ENCODE measurements at regions not wholly inside any gene's neighbourhood (a gene's known extent, or its start where the extent isn't known, plus 50 kb on each side); places are given as distances from the start of the nearest gene placed in this dataset.
"Not testable (repeated sequence)": the region's sequence is repeated elsewhere in the genome, so short reads cannot be mapped to it uniquely, and the experiment has no call there.

DNA sequence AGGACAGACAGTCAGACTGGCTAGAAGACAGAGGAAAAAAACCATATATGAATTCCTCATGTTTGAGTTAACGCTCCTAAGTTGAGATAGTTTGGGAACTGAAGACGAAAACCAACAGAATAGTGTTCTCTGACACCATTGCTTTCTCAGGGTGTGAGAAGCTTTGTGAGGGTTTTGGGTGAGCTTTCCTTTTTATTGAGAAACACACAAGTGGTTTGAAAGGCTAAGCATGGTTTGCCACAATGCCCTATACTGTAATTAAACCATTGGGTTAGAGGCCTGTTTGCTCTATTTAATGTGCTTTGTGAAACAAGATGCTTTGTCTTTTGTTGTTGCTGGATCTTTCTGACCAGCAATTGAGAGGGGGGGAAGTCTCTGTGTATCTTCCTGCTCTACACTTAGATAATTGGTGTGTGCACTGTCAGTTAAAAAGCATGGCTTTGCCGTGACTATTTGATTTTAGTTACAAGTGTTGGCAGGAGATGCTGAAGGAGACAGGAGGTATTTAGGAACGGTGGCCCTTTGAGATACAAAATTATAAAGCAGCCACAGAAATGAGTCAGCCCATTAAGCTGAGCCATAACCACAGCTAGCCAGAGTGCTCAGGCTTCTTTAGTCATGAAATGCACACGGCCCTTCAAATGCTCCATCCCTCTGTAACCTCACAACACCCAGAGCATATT, 273.0 kb upstream of the PREP start:
- Histone ChIP-seq H3K9me3 (ENCODE audit: control insufficient read depth, low read depth, low read length) (no peaks in the 10 kb centered on the region), H3K4me1 (ENCODE audit: control insufficient read depth, insufficient read depth, low read length) (no peaks in the 10 kb centered on the region), H3K4me3 (ENCODE audit: low read length) (no peak overlapping the region), H3K27me3 (ENCODE audit: control insufficient read depth, insufficient read depth, low read length) (no peaks in the 10 kb centered on the region), H3K36me3 (ENCODE audit: control insufficient read depth, insufficient read depth, low read length) (no peaks in the 10 kb centered on the region), H3K27ac (ENCODE audit: low read length) (no peak overlapping the region)
- DNase-seq: no peak
- WGBS (ENCODE audit: insufficient coverage, low lambda C conversion rate): no CpG with 5 or more reads among the region's 5 CpGs

DNA sequence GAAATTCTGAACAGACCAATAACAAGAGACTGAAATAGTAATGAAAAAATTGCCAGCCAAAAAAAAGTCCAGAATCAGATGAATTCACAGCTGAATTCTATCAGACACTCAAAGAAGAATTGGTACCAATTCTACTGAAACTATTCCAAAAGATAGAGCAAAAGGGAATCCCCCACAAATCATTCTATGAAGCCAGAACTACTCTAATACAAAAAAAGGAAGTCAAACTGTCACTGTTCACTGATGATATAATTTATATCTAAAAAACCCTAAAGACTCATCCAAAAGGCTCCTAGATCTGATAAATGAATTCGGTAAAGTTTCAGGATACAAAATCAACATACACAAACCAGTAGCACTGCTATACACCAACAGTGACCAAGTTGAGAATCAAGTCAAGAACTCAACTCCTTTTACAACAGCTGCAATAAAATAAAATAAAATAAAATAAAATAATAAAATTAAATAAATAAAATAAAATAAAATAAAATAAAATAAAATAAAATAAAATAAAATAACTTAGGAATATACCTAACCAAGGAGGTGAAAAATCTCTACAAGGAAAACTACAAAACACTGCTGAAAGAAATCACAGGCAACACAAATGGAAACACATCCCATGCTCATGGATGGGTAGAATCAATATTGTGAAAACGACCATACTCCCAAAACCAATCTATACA, 270.1 kb upstream of the PREP start:
- H3K36me3 ChIP-seq (ENCODE audit: control insufficient read depth, insufficient read depth, low read length); H3K27ac ChIP-seq (ENCODE audit: low read length); DNase-seq; H3K4me1 ChIP-seq (ENCODE audit: control insufficient read depth, insufficient read depth, low read length); H3K9me3 ChIP-seq (ENCODE audit: control insufficient read depth, low read depth, low read length); H3K4me3 ChIP-seq (ENCODE audit: low read length); H3K27me3 ChIP-seq (ENCODE audit: control insufficient read depth, insufficient read depth, low read length): not testable (repeated sequence)
- no CpG with 5 or more reads among the region's 2 CpGs for WGBS (ENCODE audit: insufficient coverage, low lambda C conversion rate)

DNA sequence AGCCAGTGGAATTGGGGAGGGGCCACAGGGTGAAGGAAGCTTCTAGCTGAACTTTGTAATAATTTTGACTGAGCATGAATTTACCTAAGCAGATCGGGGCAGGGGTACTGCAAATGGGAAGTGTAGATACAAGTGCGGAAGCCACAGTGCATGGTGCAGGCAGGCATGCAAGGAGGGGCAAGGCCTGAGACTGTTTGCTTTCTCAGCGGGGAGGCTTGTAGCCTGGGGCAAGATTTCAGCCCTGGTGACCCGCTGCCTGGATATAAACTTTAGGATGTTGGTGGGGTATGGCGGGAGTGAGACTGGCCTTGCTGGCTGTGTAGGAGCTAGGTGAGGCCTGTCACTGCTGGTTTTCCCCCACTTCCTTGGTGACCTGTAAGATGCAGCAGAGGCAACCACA, 266.4 kb upstream of the PREP start:
- no peak for DNase-seq
- Histone ChIP-seq H3K4me3 (ENCODE audit: low read length) (no peak overlapping the region), H3K36me3 (ENCODE audit: control insufficient read depth, insufficient read depth, low read length) (no peaks in the 10 kb centered on the region), H3K27me3 (ENCODE audit: control insufficient read depth, insufficient read depth, low read length) (no peaks in the 10 kb centered on the region), H3K27ac (ENCODE audit: low read length) (no peak overlapping the region), H3K4me1 (ENCODE audit: control insufficient read depth, insufficient read depth, low read length) (no peaks in the 10 kb centered on the region), H3K9me3 (ENCODE audit: control insufficient read depth, low read depth, low read length) (peaks cover 3% of the 10 kb centered on the region)
- WGBS (ENCODE audit: insufficient coverage, low lambda C conversion rate): no CpG with 5 or more reads among the region's 5 CpGs

DNA sequence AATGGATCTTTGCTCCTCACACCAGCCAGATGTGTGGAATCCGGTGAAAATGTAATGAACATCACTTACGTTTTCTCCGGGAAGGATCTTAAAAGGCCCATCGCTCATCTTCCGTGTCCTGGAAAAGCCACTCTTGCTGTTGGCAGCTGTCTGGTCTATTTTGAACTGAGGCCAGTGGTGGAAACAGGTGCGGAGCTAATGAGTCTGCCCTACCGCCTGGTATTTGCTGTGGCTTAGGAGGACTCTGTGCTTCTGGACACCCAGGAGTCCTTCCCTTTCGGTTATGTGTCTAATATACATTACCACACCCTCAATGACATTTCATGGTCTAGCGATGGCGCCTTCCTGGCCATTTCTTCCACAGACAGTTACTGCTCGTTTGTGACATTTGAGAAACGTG, 264.2 kb upstream of the PREP start:
- no peak for DNase-seq
- Histone ChIP-seq H3K27ac (ENCODE audit: low read length) (no peak overlapping the region), H3K27me3 (ENCODE audit: control insufficient read depth, insufficient read depth, low read length) (no peaks in the 10 kb centered on the region), H3K36me3 (ENCODE audit: control insufficient read depth, insufficient read depth, low read length) (no peaks in the 10 kb centered on the region), H3K9me3 (ENCODE audit: control insufficient read depth, low read depth, low read length) (peaks cover 3% of the 10 kb centered on the region), H3K4me1 (ENCODE audit: control insufficient read depth, insufficient read depth, low read length) (no peaks in the 10 kb centered on the region), H3K4me3 (ENCODE audit: low read length) (no peak overlapping the region)
- WGBS (ENCODE audit: insufficient coverage, low lambda C conversion rate): 100% methylated on average over 1 of the region's 12 CpGs

DNA sequence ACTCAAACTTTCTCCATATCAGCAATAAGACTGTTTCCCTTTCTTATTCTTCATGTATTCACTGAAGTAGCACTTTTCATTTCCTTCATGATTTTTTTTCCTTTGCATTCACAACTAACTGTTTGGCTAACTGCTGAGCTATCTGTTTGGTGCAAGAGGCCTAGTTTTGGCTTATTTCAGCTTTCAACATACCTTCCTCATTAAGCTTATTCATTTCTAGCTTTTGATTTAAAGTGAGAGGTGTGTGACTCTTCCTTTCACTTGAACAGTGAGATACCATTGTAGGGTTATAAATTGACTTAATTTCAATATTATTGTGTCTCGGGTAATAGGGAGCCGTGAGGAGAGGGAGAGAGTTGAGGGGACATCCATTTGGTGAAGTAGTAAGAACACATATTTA, 262.0 kb upstream of the PREP start:
- H3K27ac ChIP-seq (ENCODE audit: low read length): no peak overlapping the region
- no peak for DNase-seq
- no peaks in the 10 kb centered on the region for H3K36me3 ChIP-seq (ENCODE audit: control insufficient read depth, insufficient read depth, low read length)
- no CpG with 5 or more reads among the region's 2 CpGs for WGBS (ENCODE audit: insufficient coverage, low lambda C conversion rate)
- no peaks in the 10 kb centered on the region for H3K27me3 ChIP-seq (ENCODE audit: control insufficient read depth, insufficient read depth, low read length)
- H3K9me3 ChIP-seq (ENCODE audit: control insufficient read depth, low read depth, low read length): peaks cover 3% of the 10 kb centered on the region
- H3K4me1 ChIP-seq (ENCODE audit: control insufficient read depth, insufficient read depth, low read length): no peaks in the 10 kb centered on the region
- no peak overlapping the region for H3K4me3 ChIP-seq (ENCODE audit: low read length)

DNA sequence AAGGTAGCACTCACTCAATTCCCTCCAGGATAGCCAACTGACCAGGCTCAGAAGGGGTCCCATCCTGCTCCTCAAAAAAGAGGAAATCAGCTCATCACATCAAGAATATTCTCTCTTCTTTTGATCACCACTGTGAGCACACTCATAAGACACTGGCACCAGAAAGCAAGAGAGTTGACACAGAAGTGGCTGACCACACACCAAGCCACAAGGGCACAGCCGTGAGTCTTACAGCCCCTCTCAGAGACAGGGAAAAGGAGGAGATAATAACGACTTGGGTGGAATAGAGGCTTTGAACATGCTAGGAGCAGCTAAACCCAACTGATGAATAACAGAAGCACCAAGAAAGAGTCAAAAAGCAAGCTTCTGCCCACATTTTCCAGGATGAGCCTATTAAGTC, 249.1 kb upstream of the PREP start:
- Histone ChIP-seq H3K36me3 (ENCODE audit: control insufficient read depth, insufficient read depth, low read length) (no peaks in the 10 kb centered on the region), H3K27me3 (ENCODE audit: control insufficient read depth, insufficient read depth, low read length) (no peaks in the 10 kb centered on the region), H3K4me1 (ENCODE audit: control insufficient read depth, insufficient read depth, low read length) (no peaks in the 10 kb centered on the region), H3K4me3 (ENCODE audit: low read length) (no peak overlapping the region), H3K27ac (ENCODE audit: low read length) (no peak overlapping the region), H3K9me3 (ENCODE audit: control insufficient read depth, low read depth, low read length) (peaks cover 3% of the 10 kb centered on the region)
- DNase-seq: no peak
- no CpG with 5 or more reads among the region's 2 CpGs for WGBS (ENCODE audit: insufficient coverage, low lambda C conversion rate)

DNA sequence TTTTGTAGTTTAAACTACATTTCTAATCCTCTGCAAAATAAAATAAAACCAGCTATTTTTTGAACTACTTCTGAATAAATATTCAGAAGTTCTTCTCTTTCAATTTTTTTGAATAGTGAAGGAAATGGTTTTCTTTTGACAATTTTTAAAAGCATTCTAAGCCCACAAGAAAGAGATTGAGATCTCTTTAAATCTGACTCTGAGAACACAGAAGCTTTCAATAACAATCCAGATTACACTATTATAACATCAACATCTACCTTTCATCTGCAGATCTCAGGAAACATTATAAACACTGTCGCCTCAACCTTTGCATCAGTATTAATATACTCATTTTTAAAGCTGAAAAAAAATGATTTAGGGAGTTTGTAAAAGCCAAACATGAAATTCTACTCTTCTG, 247.5 kb upstream of the PREP start:
- H3K36me3 ChIP-seq (ENCODE audit: control insufficient read depth, insufficient read depth, low read length): no peaks in the 10 kb centered on the region
- WGBS (ENCODE audit: insufficient coverage, low lambda C conversion rate): no CpG with 5 or more reads among the region's 1 CpG
- H3K4me3 ChIP-seq (ENCODE audit: low read length): no peak overlapping the region
- no peaks in the 10 kb centered on the region for H3K27me3 ChIP-seq (ENCODE audit: control insufficient read depth, insufficient read depth, low read length)
- H3K4me1 ChIP-seq (ENCODE audit: control insufficient read depth, insufficient read depth, low read length): peaks cover 6% of the 10 kb centered on the region
- H3K9me3 ChIP-seq (ENCODE audit: control insufficient read depth, low read depth, low read length): peaks cover 3% of the 10 kb centered on the region
- DNase-seq: no peak
- H3K27ac ChIP-seq (ENCODE audit: low read length): no peak overlapping the region

DNA sequence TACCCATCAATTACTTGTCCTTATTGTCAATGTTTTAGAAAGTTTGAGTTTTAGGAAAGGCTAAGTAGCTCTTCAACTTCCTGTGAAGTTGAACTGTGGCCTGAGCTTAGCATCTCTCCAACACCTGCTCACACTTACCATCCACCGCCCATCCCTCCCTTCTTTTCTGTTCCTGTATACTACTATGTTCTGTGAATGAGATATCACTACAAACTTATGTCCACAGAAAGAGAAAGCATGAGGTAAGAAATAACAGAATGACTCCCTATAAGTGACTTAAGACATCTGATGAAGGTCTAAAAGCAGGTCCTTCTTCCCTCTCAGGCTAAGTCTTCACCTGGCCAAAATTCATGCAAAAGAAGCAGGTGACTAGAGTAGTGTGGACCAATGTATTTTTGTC, 246.3 kb upstream of the PREP start:
- Histone ChIP-seq H3K27me3 (ENCODE audit: control insufficient read depth, insufficient read depth, low read length) (no peaks in the 10 kb centered on the region), H3K9me3 (ENCODE audit: control insufficient read depth, low read depth, low read length) (no peaks in the 10 kb centered on the region), H3K4me3 (ENCODE audit: low read length) (no peak overlapping the region), H3K36me3 (ENCODE audit: control insufficient read depth, insufficient read depth, low read length) (no peaks in the 10 kb centered on the region), H3K27ac (ENCODE audit: low read length) (no peak overlapping the region), H3K4me1 (ENCODE audit: control insufficient read depth, insufficient read depth, low read length) (peaks cover 16% of the 10 kb centered on the region)
- no peak for DNase-seq
- WGBS (ENCODE audit: insufficient coverage, low lambda C conversion rate): no CpG with 5 or more reads among the region's 1 CpG

DNA sequence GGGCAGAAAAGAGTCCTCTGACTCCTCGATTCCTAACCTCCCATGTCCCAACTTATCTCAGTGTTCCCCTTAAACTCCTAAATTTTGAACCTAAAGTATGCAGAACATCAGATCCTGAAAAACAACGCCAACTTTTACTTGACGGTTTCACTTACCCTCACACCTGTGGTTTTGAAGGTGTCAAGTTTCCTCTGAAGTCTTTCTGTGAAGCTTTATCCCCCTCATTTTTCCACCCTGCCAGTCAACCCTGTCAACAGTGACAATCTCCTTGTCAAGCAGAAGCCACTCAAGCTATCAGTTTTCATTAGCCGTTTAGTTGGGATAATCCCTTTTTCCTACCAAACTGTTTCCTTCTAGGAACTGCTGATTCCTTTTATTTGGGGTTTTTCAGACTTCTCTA, 245.4 kb upstream of the PREP start:
- WGBS (ENCODE audit: insufficient coverage, low lambda C conversion rate): no CpG with 5 or more reads among the region's 4 CpGs
- Histone ChIP-seq H3K27ac (ENCODE audit: low read length) (no peak overlapping the region), H3K36me3 (ENCODE audit: control insufficient read depth, insufficient read depth, low read length) (no peaks in the 10 kb centered on the region), H3K4me1 (ENCODE audit: control insufficient read depth, insufficient read depth, low read length) (peaks cover 16% of the 10 kb centered on the region), H3K4me3 (ENCODE audit: low read length) (no peak overlapping the region), H3K9me3 (ENCODE audit: control insufficient read depth, low read depth, low read length) (no peaks in the 10 kb centered on the region), H3K27me3 (ENCODE audit: control insufficient read depth, insufficient read depth, low read length) (no peaks in the 10 kb centered on the region)
- DNase-seq: no peak

DNA sequence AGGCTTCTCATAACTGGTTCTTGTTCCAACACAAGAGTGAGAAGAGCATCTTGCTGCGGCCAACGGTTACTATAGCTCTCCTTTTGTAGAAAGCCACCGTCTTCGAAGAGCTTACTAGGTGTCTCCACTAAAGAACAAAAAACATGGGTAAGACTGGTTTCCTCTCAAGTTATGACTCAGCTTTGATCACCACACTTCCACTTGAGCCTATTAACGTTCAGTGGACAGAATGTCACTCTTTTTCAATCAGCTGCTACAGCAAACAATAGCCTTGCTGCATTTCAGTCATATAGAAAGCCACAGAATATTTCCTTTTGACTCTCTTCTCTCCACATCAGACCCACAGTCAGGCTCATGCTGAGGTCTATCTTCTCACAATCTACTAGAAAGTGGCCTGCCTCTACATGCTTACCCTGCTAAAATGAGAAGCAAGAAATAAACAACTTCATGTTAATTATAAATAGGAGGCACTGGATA, 243.5 kb upstream of the PREP start:
- WGBS (ENCODE audit: insufficient coverage, low lambda C conversion rate): no CpG with 5 or more reads among the region's 5 CpGs
- DNase-seq: peak in 1 of 2 donors; percentile 38
- H3K4me3 ChIP-seq (ENCODE audit: low read length): no peak overlapping the region
- H3K9me3 ChIP-seq (ENCODE audit: control insufficient read depth, low read depth, low read length): no peaks in the 10 kb centered on the region
- peaks cover 16% of the 10 kb centered on the region for H3K4me1 ChIP-seq (ENCODE audit: control insufficient read depth, insufficient read depth, low read length)
- H3K27ac ChIP-seq (ENCODE audit: low read length): no peak overlapping the region
- H3K36me3 ChIP-seq (ENCODE audit: control insufficient read depth, insufficient read depth, low read length): no peaks in the 10 kb centered on the region
- H3K27me3 ChIP-seq (ENCODE audit: control insufficient read depth, insufficient read depth, low read length): no peaks in the 10 kb centered on the region

DNA sequence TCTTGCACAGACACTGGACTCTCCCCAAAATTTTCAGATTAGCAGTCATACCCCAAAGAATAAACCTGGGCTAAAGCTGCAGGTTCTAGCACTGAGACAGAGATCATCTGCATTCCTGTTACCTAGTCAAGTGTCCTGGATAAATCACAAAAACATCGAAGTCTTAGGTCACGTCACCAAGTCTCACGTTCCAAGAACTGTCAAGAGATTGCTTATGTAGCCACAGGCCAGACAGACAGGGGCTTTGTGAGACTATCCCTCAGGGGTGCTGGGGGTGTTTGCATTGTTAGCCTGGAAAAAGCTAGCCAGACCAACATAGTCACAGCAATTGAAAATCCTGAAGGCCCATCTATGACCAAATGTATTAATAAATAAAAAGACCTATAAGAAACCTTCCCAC, 243.1 kb upstream of the PREP start:
- no CpG with 5 or more reads among the region's 3 CpGs for WGBS (ENCODE audit: insufficient coverage, low lambda C conversion rate)
- Histone ChIP-seq H3K36me3 (ENCODE audit: control insufficient read depth, insufficient read depth, low read length) (no peaks in the 10 kb centered on the region), H3K27ac (ENCODE audit: low read length) (no peak overlapping the region), H3K4me3 (ENCODE audit: low read length) (no peak overlapping the region), H3K9me3 (ENCODE audit: control insufficient read depth, low read depth, low read length) (no peaks in the 10 kb centered on the region), H3K27me3 (ENCODE audit: control insufficient read depth, insufficient read depth, low read length) (no peaks in the 10 kb centered on the region), H3K4me1 (ENCODE audit: control insufficient read depth, insufficient read depth, low read length) (peaks cover 16% of the 10 kb centered on the region)
- DNase-seq: no peak
